HL-60 (cell line): ENCODE measurements at regions not wholly inside any gene's neighbourhood (a gene's known extent, or its start where the extent isn't known, plus 50 kb on each side); places are given as distances from the start of the nearest gene placed in this dataset.

Experiments used
- GABPA ChIP-seq: IDR thresholded peaks from 2 replicates; pipeline ENCODE4 v1.6.1; 2012; ENCODE audit warnings: low read depth
- POLR2AphosphoS5 ChIP-seq: IDR thresholded peaks from 2 replicates; pipeline ENCODE4 v1.6.1; 2012; ENCODE audit warnings: low read depth
- SPI1 ChIP-seq: IDR thresholded peaks from 2 replicates; pipeline ENCODE4 v1.6.1; 2012; ENCODE audit warnings: low read depth, mild to moderate bottlenecking, borderline replicate concordance
- TF ChIP-seq, protein P1 (sequence below): IDR thresholded peaks from one replicate; pipeline ENCODE4 v1.5.1; 2011; ENCODE audit warnings: low read length, control low read depth, inconsistent platforms; ENCODE audit not compliant: insufficient read depth
- TF ChIP-seq, protein P2 (sequence below): IDR thresholded peaks from 2 replicates; pipeline ENCODE4 v1.6.1; 2012; ENCODE audit warnings: low read depth; ENCODE audit not compliant: insufficient replicate concordance

DNA sequence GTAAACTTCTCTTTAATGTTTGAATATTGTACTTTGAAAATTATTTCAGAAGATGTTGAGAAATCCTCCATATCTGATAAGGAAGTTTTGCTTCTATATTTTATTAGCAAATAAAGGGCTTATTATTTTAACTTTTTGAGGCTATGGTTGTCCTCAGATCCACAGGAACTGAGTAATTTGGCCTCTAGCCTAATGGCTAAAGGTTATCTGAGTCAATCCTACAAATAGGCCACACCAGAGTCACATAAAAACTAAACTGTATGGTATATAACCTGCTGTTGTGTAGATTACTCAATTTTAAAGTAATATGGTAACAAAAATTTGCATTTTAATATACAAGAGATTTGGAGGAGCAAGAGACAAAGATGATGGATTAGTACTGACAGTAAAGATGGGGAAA lies 549.2 kb upstream of the GRAMD2B start:
- TF ChIP-seq, protein P1, sequence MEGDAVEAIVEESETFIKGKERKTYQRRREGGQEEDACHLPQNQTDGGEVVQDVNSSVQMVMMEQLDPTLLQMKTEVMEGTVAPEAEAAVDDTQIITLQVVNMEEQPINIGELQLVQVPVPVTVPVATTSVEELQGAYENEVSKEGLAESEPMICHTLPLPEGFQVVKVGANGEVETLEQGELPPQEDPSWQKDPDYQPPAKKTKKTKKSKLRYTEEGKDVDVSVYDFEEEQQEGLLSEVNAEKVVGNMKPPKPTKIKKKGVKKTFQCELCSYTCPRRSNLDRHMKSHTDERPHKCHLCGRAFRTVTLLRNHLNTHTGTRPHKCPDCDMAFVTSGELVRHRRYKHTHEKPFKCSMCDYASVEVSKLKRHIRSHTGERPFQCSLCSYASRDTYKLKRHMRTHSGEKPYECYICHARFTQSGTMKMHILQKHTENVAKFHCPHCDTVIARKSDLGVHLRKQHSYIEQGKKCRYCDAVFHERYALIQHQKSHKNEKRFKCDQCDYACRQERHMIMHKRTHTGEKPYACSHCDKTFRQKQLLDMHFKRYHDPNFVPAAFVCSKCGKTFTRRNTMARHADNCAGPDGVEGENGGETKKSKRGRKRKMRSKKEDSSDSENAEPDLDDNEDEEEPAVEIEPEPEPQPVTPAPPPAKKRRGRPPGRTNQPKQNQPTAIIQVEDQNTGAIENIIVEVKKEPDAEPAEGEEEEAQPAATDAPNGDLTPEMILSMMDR = no peak
- TF ChIP-seq, protein P2, sequence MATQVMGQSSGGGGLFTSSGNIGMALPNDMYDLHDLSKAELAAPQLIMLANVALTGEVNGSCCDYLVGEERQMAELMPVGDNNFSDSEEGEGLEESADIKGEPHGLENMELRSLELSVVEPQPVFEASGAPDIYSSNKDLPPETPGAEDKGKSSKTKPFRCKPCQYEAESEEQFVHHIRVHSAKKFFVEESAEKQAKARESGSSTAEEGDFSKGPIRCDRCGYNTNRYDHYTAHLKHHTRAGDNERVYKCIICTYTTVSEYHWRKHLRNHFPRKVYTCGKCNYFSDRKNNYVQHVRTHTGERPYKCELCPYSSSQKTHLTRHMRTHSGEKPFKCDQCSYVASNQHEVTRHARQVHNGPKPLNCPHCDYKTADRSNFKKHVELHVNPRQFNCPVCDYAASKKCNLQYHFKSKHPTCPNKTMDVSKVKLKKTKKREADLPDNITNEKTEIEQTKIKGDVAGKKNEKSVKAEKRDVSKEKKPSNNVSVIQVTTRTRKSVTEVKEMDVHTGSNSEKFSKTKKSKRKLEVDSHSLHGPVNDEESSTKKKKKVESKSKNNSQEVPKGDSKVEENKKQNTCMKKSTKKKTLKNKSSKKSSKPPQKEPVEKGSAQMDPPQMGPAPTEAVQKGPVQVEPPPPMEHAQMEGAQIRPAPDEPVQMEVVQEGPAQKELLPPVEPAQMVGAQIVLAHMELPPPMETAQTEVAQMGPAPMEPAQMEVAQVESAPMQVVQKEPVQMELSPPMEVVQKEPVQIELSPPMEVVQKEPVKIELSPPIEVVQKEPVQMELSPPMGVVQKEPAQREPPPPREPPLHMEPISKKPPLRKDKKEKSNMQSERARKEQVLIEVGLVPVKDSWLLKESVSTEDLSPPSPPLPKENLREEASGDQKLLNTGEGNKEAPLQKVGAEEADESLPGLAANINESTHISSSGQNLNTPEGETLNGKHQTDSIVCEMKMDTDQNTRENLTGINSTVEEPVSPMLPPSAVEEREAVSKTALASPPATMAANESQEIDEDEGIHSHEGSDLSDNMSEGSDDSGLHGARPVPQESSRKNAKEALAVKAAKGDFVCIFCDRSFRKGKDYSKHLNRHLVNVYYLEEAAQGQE = no peak
- TF ChIP-seq POLR2AphosphoS5 (no peak), GABPA (no peak), SPI1 (no peak)
